Osteoblast (primary cell): ENCODE measurements at regions not wholly inside any gene's neighbourhood (a gene's known extent, or its start where the extent isn't known, plus 50 kb on each side); places are given as distances from the start of the nearest gene placed in this dataset.

Experiments
- DNase-seq: peaks from one replicate; pipeline ENCODE4 v3.0.0; 2011; ENCODE audit warnings: low spot score, mixed read lengths; ENCODE audit not compliant: insufficient read length; ENCODE audit errors: missing footprints
- H2AFZ ChIP-seq: 2 replicates; pipeline ENCODE4 v1.6.0; 2011; ENCODE audit warnings: mild to moderate bottlenecking, low read length
- H3K27ac ChIP-seq: 2 replicates; pipeline ENCODE4 v1.5.1; 2011; ENCODE audit warnings: mild to moderate bottlenecking, low read depth, low read length, moderate library complexity
- H3K27me3 ChIP-seq: 2 replicates; pipeline ENCODE4 v1.6.0; 2012; ENCODE audit warnings: mild to moderate bottlenecking, control low read depth, inconsistent platforms, low read length, moderate library complexity; ENCODE audit not compliant: insufficient read depth
- H3K36me3 ChIP-seq: 2 replicates; pipeline ENCODE4 v1.5.1; 2011; ENCODE audit warnings: mild to moderate bottlenecking, low read length, control low read depth, moderate library complexity; ENCODE audit not compliant: insufficient read depth
- H3K4me1 ChIP-seq: 2 replicates; pipeline ENCODE4 v1.5.1; 2011; ENCODE audit warnings: mild to moderate bottlenecking, low read length, control low read depth, moderate library complexity; ENCODE audit not compliant: insufficient read depth
- H3K4me2 ChIP-seq: 2 replicates; pipeline ENCODE4 v1.6.0; 2011; ENCODE audit warnings: mild to moderate bottlenecking, low read length; ENCODE audit not compliant: insufficient read depth
- H3K4me3 ChIP-seq: fragments of 200-600 bp; sonication (generic); 3 replicates; pipeline ENCODE4 v1.5.1; 2012; ENCODE audit warnings: mild to moderate bottlenecking, low read length, inconsistent platforms; ENCODE audit not compliant: insufficient read depth
- H3K79me2 ChIP-seq: 2 replicates; pipeline ENCODE4 v1.6.0; 2012; ENCODE audit warnings: mild to moderate bottlenecking, low read length, control low read depth, inconsistent platforms; ENCODE audit not compliant: insufficient read depth
- H3K9me3 ChIP-seq: 2 replicates; pipeline ENCODE4 v1.5.1; 2011; ENCODE audit warnings: low read depth, low read length, control low read depth
- H4K20me1 ChIP-seq: 2 replicates; pipeline ENCODE4 v1.6.0; 2012; ENCODE audit warnings: mild to moderate bottlenecking, low read length, control low read depth; ENCODE audit not compliant: insufficient read depth
- CTCF ChIP-seq: IDR thresholded peaks from 2 replicates; pipeline ENCODE4 v1.5.1; 2011; ENCODE audit warnings: mild to moderate bottlenecking, low read depth, low read length, moderate library complexity; ENCODE audit errors: extremely low read depth

DNA sequence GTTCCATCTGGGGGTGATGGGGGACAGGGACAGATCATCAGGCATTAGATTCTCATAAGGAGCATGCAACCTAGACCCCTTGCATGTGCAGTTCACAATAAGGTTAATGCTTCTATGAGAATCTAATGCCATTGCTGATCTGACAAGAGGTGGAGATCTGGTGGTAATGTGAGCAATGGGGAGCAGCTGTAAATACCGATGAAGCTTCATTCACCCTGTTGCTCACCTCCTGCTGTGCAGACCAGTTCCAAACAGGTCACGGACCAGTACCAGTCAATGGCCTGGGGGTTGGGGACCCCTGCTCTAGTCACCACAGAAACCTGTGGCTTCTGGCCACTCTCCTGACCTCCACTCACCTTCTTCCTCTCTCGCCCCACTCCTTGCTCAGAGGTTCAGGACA, 229.9 kb downstream of the PTPRU start:
- Histone ChIP-seq H3K4me2 (no peak overlapping the region), H3K79me2 (no peaks in the 10 kb centered on the region), H3K27me3 (no peaks in the 10 kb centered on the region), H2AFZ (no peak overlapping the region), H3K36me3 (no peaks in the 10 kb centered on the region), H4K20me1 (no peaks in the 10 kb centered on the region), H3K4me3 (no peak overlapping the region), H3K4me1 (no peaks in the 10 kb centered on the region), H3K27ac (no peak overlapping the region), H3K9me3 (no peaks in the 10 kb centered on the region)
- DNase-seq = no peak
- TF ChIP-seq CTCF = no peak

DNA sequence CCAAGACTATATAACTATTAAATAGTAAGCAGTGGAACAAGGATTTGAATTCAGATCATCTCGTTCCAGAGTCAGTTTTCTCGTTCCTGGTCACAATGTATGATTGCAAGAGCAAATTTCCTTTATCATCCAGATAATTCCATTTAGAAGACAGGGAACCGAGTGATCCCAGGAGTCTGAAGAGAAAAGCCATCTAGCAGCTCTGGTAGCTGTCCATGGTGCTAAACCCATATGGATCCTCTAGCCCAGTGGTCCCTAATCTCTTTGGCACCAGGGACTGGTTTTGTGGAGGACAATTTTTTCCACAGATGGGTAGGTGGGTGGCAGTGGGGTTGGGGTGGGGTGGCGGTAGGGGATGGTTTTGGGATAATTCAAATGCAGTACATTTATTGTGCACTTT, 229.4 kb downstream of the PTPRU start:
- TF ChIP-seq CTCF = no peak
- Histone ChIP-seq H3K27me3 (no peaks in the 10 kb centered on the region), H3K4me3 (no peak overlapping the region), H3K4me2 (no peak overlapping the region), H3K27ac (no peak overlapping the region), H3K4me1 (no peaks in the 10 kb centered on the region), H4K20me1 (no peaks in the 10 kb centered on the region), H3K36me3 (no peaks in the 10 kb centered on the region), H3K79me2 (no peaks in the 10 kb centered on the region), H3K9me3 (no peaks in the 10 kb centered on the region), H2AFZ (no peak overlapping the region)
- peak; percentile 84 for DNase-seq

DNA sequence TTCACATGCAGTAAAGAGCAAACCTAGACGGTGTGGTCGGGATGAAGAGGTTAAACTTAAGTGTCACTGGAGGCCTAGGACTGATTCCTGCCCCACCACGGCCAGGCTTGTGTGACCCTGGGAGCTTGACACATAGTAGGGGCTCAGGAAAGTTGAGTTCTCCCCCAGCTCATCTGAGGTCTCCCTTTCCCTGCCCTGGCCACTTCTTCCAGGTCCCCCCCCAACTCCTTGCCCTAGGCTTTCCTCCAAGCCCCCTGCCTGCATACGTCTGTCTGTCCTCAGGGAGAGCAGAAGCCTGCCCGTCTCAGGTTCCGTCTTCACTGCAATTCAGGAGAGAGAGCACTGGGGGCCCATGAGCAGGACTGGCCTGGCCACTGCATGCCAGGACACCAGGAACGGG, 225.8 kb downstream of the PTPRU start:
- Histone ChIP-seq H4K20me1 (no peaks in the 10 kb centered on the region), H3K79me2 (no peaks in the 10 kb centered on the region), H3K27me3 (no peaks in the 10 kb centered on the region), H3K36me3 (no peaks in the 10 kb centered on the region), H3K4me1 (no peaks in the 10 kb centered on the region), H3K27ac (no peak overlapping the region), H3K9me3 (no peaks in the 10 kb centered on the region), H3K4me3 (no peak overlapping the region), H2AFZ (no peak overlapping the region), H3K4me2 (no peak overlapping the region)
- peak; percentile 38 for DNase-seq
- no peak for TF ChIP-seq CTCF

DNA sequence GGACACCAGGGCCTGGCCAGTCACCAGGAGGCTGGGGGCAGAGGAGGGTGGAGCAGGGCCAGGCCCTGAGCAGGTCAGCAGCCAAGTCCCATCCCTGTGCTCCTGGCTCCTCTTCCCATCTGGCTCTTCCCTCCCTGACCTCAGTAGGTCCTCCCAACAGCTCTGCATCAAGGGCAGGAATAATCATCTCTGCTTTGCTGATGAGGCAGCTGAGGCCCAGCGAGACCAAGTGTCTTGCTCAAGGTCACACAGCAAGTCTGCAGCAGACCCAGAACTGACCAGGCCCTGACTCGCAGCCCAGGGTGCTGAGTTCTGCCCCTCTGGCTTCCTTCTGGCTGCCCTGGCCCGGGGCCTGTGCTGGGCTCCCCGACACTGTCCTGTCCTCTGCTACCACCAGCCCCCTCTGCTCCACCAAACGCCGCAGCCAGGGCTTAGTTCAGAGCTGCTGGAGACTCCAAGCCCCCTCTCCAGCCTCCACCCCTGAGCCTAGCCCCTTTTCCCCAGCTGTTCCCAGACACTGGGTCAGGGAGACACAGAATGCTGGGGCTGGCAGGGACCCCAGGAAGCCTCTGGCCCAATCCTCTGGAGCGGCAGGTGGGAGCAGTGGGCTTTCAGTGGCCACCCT, 224.9 kb downstream of the PTPRU start:
- no peak overlapping the region for H3K27ac ChIP-seq
- TF ChIP-seq CTCF = no peak
- no peaks in the 10 kb centered on the region for H3K9me3 ChIP-seq
- H3K4me1 ChIP-seq = no peaks in the 10 kb centered on the region
- H3K27me3 ChIP-seq = no peaks in the 10 kb centered on the region
- H3K4me3 ChIP-seq = no peak overlapping the region
- no peak overlapping the region for H3K4me2 ChIP-seq
- H3K79me2 ChIP-seq = no peaks in the 10 kb centered on the region
- H3K36me3 ChIP-seq = no peaks in the 10 kb centered on the region
- H2AFZ ChIP-seq = no peak overlapping the region
- DNase-seq = peak; percentile 39
- H4K20me1 ChIP-seq = no peaks in the 10 kb centered on the region
